ENCODE measurements at regions not wholly inside any gene's neighbourhood (a gene's known extent, or its start where the extent isn't known, plus 50 kb on each side); places are given as distances from the start of the nearest gene placed in this dataset.

GRCh38 chr2:65501836-65502235 is 69.4 kb upstream of the SPRED2 start:
- Histone ChIP-seq H2BK120ac (replicated peaks; ENCODE audit: low read depth, low read length) (no peak overlapping the region), H3K9me3 (ENCODE audit: insufficient read depth in 2 of 2, low read depth in 1 of 2, low read length in 1 of 2) (no peaks in the 10 kb centered on the region), H3K14ac (ENCODE audit: insufficient read length) (no peak overlapping the region), H4K91ac (replicated peaks; ENCODE audit: insufficient read length, low read length) (no peak overlapping the region), H4K8ac (ENCODE audit: extremely low read depth, insufficient read depth, low read length) (no peak overlapping the region), H2AK5ac (ENCODE audit: low read depth, low read length) (no peak overlapping the region), H3K79me2 (ENCODE audit: control insufficient read depth in 1 of 2, insufficient read depth in 2 of 2, low read length in 2 of 2) (no peaks in the 10 kb centered on the region), H2BK12ac (ENCODE audit: low read depth, low read length) (no peak overlapping the region), H3K56ac (replicated peaks; ENCODE audit: insufficient read length, low read depth, low read length) (no peak overlapping the region), H3K4me1 (replicated peaks in 1 of 4; ENCODE audit: control insufficient read depth in 3 of 4, insufficient read depth in 4 of 4, low read length in 3 of 4) (peaks cover 0 to 6% (median 2%) of the 10 kb centered on the region in 4 experiments; a peak in 4 of 7 replicates), H3K23me2 (ENCODE audit: low read depth, low read length) (no peaks in the 10 kb centered on the region), H2BK5ac (ENCODE audit: low read depth, low read length) (no peak overlapping the region), H3K79me1 (ENCODE audit: low read depth, low read length) (no peaks in the 10 kb centered on the region), H3K27ac (ENCODE audit: low read depth, low read length) (no peak overlapping the region), H4K5ac (ENCODE audit: insufficient read length, low read depth, low read length) (no peak overlapping the region), H3K36me3 (ENCODE audit: control insufficient read depth in 2 of 4, insufficient read depth in 4 of 4, low read length in 3 of 4) (no peaks in the 10 kb centered on the region), H4K20me1 (replicated peaks in 1 of 2; ENCODE audit: control insufficient read depth in 1 of 2, insufficient read depth in 2 of 2, low read length in 2 of 2) (no peaks in the 10 kb centered on the region), H3K4me2 (ENCODE audit: insufficient read depth in 1 of 2, low read depth in 2 of 2, low read length in 2 of 2) (no peak overlapping the region), H3K4ac (replicated peaks; ENCODE audit: insufficient read length, low read depth, low read length) (no peak overlapping the region), H2BK15ac (ENCODE audit: low read length) (no peak overlapping the region), H2AFZ (ENCODE audit: low read length) (no peak overlapping the region), H2BK20ac (ENCODE audit: low read length) (no peak overlapping the region), H3K18ac (ENCODE audit: extremely low read depth, low read length) (no peak overlapping the region), H3K9ac (replicated peaks in 1 of 4; ENCODE audit: extremely low read depth in 1 of 4, low read depth in 3 of 4, low read length in 3 of 4) (no peak overlapping the region), H3K27me3 (replicated peaks in 1 of 4; ENCODE audit: control insufficient read depth in 3 of 4, extremely low read depth in 1 of 4, insufficient read depth in 3 of 4, low read length in 3 of 4) (no peaks in the 10 kb centered on the region), H3K4me3 (ENCODE audit: extremely low read depth in 1 of 4, insufficient read depth in 2 of 4, low read depth in 3 of 4, low read length in 4 of 4) (no peak overlapping the region), H3K23ac (ENCODE audit: insufficient read length) (no peak overlapping the region)
- ChIA-PET POLR2A (ENCODE audit: partially characterized antibody) (no interaction called here), CTCF (ENCODE audit: partially characterized antibody) (no interaction called here)
- no peak for DNase-seq (ENCODE audit: low read depth in 1 of 2, low spot score in 2 of 2)
- WGBS, 2 experiments (ENCODE audit: extremely low coverage in 1 of 2, insufficient coverage in 1 of 2, insufficient read length in 1 of 2, insufficient replicate concordance in 2 of 2, low coverage in 1 of 2, low lambda C conversion rate in 2 of 2, missing lambda C conversion rate in 1 of 2), result 95% methylated on average over 6 of the region's 6 CpGs; no CpG with 5 or more reads in 1 of the 2 experiments
- no peak for FAIRE-seq
- TF ChIP-seq TEAD4 (IDR thresholded peaks at IDR 0.05; ENCODE audit: low read depth, low read length), result no peak
